ENCODE measurements at regions not wholly inside any gene's neighbourhood (a gene's known extent, or its start where the extent isn't known, plus 50 kb on each side); places are given as distances from the start of the nearest gene placed in this dataset.

GRCh38 chr21:40972151-40972550 is 125.2 kb upstream of the DSCAM start:
- TF ChIP-seq CTCF (IDR thresholded peaks at IDR 0.05) (no peak), POLR2A (IDR thresholded peaks at IDR 0.05) (no peak)

Data from Peyer's patch (tissue), 4 donors.